Activated naive CD8-positive, alpha-beta T cell treated with anti-CD3 and anti-CD28 coated beads for 36 hours (primary cell): ENCODE measurements at regions not wholly inside any gene's neighbourhood (a gene's known extent, or its start where the extent isn't known, plus 50 kb on each side); places are given as distances from the start of the nearest gene placed in this dataset.

Experiments
- DNase-seq: peaks from one replicate; pipeline ENCODE4 v3.0.0; 2021
- H3K27ac Mint-ChIP-seq: one replicate; pipeline ENCODE4 v1.8.0; 2022; ENCODE audit warnings: mild to moderate bottlenecking, moderate library complexity, mixed read lengths
- H3K27me3 Mint-ChIP-seq: one replicate; pipeline ENCODE4 v1.8.0; 2022; ENCODE audit warnings: mild to moderate bottlenecking, mixed read lengths
- H3K36me3 Mint-ChIP-seq: one replicate; pipeline ENCODE4 v1.8.0; 2021; ENCODE audit warnings: mild to moderate bottlenecking, mixed read lengths
- H3K4me1 Mint-ChIP-seq: one replicate; pipeline ENCODE4 v1.8.0; 2021; ENCODE audit warnings: mixed read lengths
- H3K4me3 Mint-ChIP-seq: one replicate; pipeline ENCODE4 v1.8.0; 2022; ENCODE audit warnings: mild to moderate bottlenecking, moderate library complexity, mixed read lengths
- H3K9me3 Mint-ChIP-seq: one replicate; pipeline ENCODE4 v1.8.0; 2022; ENCODE audit warnings: mixed read lengths

DNA sequence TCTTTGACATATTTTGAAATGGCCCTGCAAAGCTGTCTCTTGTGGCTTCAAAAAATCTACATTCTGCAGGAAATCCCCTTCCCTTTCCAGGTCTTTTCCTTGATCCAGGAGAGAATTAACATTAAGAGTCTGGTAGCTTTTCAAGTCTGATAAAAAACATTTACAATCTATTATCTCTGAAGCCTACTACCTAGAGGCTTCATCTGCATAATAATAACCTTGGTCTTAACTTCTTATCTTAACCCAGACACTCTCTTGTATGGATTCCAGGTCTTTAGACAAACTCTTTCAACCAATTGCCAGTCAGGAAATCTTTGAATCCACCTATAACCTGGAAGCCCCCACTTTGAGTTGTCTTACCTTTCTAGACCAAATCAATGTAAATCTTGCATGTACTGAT is 179.3 kb upstream of the ZC3H15 start:
- H3K36me3 Mint-ChIP-seq, result peaks cover 20% of the 10 kb centered on the region
- H3K27me3 Mint-ChIP-seq, result no peaks in the 10 kb centered on the region

DNA sequence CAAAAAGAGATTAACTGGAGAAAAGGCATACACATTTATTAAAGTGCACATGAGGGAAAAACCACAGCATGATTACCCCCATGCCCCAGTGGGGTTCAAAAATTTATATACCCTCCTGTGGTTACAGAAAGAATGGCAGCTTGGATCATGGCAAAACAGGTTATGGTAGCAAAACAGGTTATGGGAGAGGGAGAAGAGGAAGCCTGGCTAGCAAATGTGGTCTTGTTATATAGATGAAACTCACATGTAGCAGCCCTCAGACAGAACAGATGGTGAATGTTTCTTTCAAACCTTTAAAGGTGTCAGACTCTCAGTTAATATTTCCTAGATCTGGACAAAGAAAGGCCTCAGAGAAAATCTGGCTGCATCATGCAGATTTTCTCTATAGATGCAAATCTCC is 178.2 kb upstream of the ZC3H15 start:
- Mint-ChIP-seq H3K27ac (no peak overlapping the region), H3K4me1 (peaks cover 2% of the 10 kb centered on the region), H3K9me3 (peaks cover 10% of the 10 kb centered on the region), H3K27me3 (no peaks in the 10 kb centered on the region), H3K36me3 (peaks cover 30% of the 10 kb centered on the region), H3K4me3 (no peak overlapping the region)
- no peak for DNase-seq

More for the DNA sequence above, 179.3 kb upstream of the ZC3H15 start:
- DNase-seq, result no peak
- Mint-ChIP-seq H3K27ac (no peak overlapping the region), H3K4me1 (peaks cover 2% of the 10 kb centered on the region), H3K9me3 (peaks cover 3% of the 10 kb centered on the region), H3K4me3 (no peak overlapping the region)

DNA sequence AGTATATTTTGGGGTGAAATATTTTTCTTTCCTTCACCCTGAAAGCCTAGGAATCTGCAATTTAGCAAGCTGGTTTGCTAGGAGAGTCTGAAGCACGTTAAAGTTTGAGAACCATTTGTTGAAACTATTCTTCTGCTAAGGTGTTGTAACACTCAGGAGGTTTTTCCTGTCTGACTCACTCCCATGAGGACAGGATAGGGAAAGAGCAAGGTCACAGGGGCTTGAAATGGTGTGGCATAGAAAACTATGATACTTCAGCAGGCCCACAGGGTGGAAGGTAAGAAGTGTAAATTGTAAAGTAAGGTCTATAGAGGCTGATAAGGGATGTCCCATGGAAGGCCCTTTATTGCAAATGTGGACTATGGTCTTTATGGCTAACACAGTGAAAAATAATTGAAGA is 177.7 kb upstream of the ZC3H15 start:
- H3K27me3 Mint-ChIP-seq, result no peaks in the 10 kb centered on the region
- no peak for DNase-seq
- H3K4me1 Mint-ChIP-seq, result peaks cover 2% of the 10 kb centered on the region
- peaks cover 31% of the 10 kb centered on the region for H3K36me3 Mint-ChIP-seq
- no peak overlapping the region for H3K4me3 Mint-ChIP-seq
- H3K27ac Mint-ChIP-seq, result no peak overlapping the region
- peaks cover 11% of the 10 kb centered on the region for H3K9me3 Mint-ChIP-seq

DNA sequence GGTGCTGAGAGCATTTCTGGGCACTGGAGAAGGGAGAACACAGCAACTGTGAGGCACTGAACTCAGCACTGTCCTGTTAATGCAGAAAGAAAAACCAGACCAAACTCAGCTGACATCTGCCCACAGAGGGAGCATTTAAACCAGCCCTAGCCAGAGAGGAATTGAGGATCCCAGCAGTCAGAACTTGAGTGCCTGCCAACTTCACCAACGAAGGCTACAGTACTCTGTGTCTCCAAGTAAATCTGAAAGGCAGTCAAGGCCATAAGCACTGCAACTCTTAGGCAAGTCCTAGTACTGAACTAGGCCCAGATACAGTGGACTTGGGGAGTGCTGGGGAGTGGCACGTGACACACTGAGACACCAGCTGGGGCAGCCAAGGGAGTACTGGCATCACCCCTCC is 176.2 kb upstream of the ZC3H15 start:
- Mint-ChIP-seq H3K9me3 (peaks cover 16% of the 10 kb centered on the region), H3K36me3 (peaks cover 43% of the 10 kb centered on the region), H3K4me1 (peaks cover 2% of the 10 kb centered on the region), H3K4me3 (no peak overlapping the region), H3K27me3 (no peaks in the 10 kb centered on the region), H3K27ac (no peak overlapping the region)
- DNase-seq, result no peak

DNA sequence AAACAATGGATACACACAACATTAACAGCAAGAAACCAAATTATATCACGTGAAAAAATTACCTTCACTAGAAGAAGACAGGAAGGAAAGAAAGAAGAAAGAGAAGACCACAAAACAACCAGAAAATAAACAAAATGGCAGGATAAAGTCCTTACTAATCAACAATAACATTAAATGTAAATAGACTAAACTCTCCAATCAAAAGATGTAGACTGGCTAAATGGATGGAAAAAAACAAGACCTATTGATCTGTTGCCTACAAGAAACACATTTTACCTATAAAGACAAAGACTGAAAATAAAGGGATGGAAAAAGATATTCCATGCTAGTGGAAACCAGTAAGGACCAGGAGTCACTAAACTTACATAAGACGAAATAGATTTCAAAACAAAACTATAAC is 167.0 kb upstream of the ZC3H15 start:
- no peaks in the 10 kb centered on the region for H3K27me3 Mint-ChIP-seq
- no peak overlapping the region for H3K4me3 Mint-ChIP-seq
- DNase-seq, result no peak
- H3K4me1 Mint-ChIP-seq, result no peaks in the 10 kb centered on the region
- H3K36me3 Mint-ChIP-seq, result peaks cover 63% of the 10 kb centered on the region
- peaks cover 43% of the 10 kb centered on the region for H3K9me3 Mint-ChIP-seq
- no peak overlapping the region for H3K27ac Mint-ChIP-seq

DNA sequence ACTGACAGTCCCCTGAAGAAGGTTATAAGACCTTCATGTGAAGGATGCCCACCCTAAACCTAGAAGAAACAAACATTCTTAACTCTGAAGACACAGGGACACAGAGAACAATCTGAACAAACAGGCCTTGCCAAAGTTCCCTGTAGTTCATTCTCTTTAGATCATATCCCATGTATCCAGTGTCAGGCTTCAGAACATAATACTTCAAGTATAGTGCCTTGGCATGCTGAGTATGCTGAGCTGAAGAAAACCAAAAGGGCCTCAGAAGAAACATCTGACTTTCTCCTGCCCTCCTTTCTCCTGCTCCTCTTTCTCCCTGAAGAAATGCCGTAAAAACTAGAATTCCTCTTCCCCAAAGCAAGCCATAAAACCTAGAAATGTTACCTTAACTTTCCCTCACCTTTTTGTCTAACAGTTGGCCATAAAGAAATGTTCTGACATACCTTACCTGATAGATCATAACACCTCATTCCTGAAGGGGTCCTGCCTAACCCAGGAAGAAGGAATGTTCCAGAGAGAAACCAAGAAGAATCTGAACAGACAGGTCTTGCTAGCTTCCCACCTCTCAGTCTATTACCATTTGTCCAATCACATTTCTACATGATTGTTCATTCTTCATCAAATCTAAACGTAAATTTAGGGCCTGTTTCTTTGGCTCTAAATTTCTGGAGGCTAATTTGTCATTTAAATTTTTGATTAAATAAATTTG is 160.1 kb upstream of the ZC3H15 start:
- no peak for DNase-seq
- no peaks in the 10 kb centered on the region for H3K27me3 Mint-ChIP-seq
- no peaks in the 10 kb centered on the region for H3K4me1 Mint-ChIP-seq
- peaks cover 27% of the 10 kb centered on the region for H3K36me3 Mint-ChIP-seq
- peaks cover 23% of the 10 kb centered on the region for H3K9me3 Mint-ChIP-seq
- H3K27ac Mint-ChIP-seq, result no peak overlapping the region
- H3K4me3 Mint-ChIP-seq, result no peak overlapping the region

DNA sequence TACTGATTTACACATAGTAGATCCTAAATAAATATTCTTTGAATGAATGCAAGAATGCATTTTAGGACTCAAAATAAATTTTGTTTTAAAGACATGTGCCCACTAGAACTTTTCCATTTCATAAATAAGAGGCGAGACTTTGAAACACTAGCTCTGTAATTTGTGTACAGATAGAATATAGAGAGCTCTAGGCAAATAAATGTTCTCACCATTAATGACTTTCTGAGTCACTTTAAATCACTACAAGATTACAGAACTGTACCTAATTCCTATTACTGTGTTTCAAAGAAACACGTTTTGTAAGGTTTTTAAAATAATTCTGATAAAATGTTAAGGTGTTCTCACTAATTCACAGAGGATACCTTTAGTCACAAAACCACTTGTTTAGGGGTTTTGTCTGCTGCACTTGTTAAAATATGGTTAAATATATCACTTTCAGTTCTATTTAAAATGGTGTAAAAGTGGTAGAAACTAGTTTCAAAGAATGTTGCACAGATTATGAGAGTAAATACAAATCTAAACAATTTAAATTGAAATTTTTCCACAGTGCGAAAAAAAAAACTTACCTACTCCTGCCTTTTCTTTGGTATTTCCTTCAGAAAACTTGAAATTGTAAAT is 158.7 kb upstream of the ZC3H15 start:
- Mint-ChIP-seq H3K27me3 (no peaks in the 10 kb centered on the region), H3K4me3 (no peak overlapping the region)

DNA sequence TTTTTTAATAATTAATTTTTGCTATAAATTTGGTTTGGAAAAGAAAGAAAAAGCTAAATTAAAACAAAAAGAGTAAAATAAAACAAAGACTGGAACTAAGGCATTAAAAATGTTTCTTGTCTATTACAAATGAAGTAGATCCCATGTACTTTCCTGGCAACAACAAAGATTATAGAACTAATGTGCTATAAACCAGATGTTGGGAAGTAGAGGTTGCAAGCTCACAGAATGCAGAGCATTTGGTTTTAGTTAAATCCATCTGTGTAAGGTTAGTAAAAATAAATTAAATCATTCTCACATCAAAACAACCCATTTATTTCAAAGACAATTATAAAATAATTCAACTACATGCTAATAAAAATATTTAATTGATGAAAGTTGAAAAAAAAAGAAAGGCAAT is 157.2 kb upstream of the ZC3H15 start:
- Mint-ChIP-seq H3K9me3 (peaks cover 10% of the 10 kb centered on the region), H3K4me1 (no peaks in the 10 kb centered on the region), H3K27ac (no peak overlapping the region), H3K4me3 (no peak overlapping the region), H3K27me3 (no peaks in the 10 kb centered on the region), H3K36me3 (peaks cover 15% of the 10 kb centered on the region)
- DNase-seq, result no peak

More for the DNA sequence above, 158.7 kb upstream of the ZC3H15 start:
- no peaks in the 10 kb centered on the region for H3K4me1 Mint-ChIP-seq
- no peak for DNase-seq
- H3K9me3 Mint-ChIP-seq, result peaks cover 17% of the 10 kb centered on the region
- no peak overlapping the region for H3K27ac Mint-ChIP-seq
- peaks cover 19% of the 10 kb centered on the region for H3K36me3 Mint-ChIP-seq

DNA sequence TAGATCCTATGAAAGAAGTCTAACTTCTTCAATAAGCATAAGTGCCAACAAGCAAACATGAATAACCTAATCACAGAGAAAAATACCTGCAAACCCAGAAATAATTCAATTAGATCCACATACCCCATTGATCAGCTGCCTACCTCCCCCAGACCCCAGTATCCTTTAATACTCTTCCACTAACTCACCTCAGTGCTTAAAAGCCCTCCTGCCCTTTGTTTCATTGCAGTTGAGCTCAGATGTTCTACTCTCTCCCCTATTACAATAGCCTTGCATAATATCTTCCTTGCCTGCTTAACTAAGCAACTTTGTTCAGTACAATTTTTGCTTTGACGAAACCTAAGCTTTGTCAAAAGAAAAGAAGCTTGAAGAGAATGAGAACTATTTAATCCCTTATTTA is 156.0 kb upstream of the ZC3H15 start:
- Mint-ChIP-seq H3K36me3 (peaks cover 12% of the 10 kb centered on the region), H3K9me3 (peaks cover 13% of the 10 kb centered on the region), H3K4me3 (no peak overlapping the region), H3K4me1 (no peaks in the 10 kb centered on the region), H3K27ac (no peak overlapping the region), H3K27me3 (no peaks in the 10 kb centered on the region)
- DNase-seq, result no peak

DNA sequence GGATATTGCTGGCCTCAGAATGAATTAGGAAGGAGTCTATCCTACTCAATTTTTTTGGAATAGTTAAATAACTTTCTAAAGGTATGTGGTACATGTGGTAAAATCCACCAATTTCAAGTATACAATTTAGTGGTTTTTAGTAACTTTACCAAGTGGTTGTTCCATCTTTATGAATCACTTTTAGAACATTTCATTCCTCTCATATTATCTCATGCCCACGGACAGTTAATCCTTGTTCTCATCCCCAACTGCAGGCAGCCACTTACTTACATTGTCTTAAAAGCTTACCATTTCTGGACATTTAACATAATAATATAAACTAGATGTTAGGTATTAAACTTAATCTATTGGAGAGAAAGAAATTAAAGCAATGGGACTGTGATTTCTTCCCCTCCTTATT is 146.3 kb upstream of the ZC3H15 start:
- Mint-ChIP-seq H3K4me1 (no peaks in the 10 kb centered on the region), H3K36me3 (peaks cover 32% of the 10 kb centered on the region), H3K9me3 (peaks cover 16% of the 10 kb centered on the region), H3K27ac (no peak overlapping the region), H3K4me3 (no peak overlapping the region), H3K27me3 (no peaks in the 10 kb centered on the region)
- no peak for DNase-seq

DNA sequence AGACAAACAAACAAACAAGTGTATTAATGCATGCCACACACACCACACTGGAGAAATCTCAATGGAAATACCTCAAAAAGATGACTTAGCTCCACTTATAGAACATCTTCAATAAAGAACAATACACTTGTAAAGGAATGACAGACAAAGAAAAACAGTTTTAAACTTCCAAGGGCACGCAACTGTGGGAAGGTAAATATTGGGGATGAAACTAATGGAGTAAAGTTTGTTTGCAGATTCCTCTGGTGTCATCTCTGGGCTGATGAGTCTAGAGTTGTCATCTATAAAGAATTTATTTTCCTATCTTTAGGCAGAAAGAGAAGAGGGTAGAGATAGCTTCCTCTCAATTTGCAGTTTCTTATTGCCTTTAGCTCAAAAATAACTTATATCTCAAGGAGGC is 144.0 kb upstream of the ZC3H15 start:
- H3K27ac Mint-ChIP-seq, result no peak overlapping the region
- H3K4me3 Mint-ChIP-seq, result no peak overlapping the region
- H3K36me3 Mint-ChIP-seq, result peaks cover 40% of the 10 kb centered on the region
- no peak for DNase-seq
- H3K4me1 Mint-ChIP-seq, result no peaks in the 10 kb centered on the region
- no peaks in the 10 kb centered on the region for H3K27me3 Mint-ChIP-seq
- peaks cover 13% of the 10 kb centered on the region for H3K9me3 Mint-ChIP-seq

DNA sequence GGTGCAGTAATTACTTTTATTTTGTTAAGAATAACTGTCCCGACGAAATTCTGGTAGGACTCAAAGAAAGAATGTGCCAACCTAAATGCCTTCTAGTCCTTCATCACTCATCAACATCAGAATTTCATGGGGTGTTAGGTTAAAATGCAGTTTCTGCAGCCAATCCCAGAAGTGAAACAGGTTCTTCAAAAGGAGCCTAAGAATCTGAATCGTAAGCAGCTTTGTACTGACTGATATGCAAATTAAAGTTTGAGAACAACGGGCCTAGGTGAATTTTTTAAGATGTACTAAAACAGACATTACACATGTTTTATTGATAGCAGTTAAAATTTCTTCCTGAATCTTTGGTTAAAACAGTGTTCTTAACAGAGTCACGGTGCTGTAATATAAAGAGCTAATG is 140.3 kb upstream of the ZC3H15 start:
- DNase-seq, result no peak
- Mint-ChIP-seq H3K9me3 (peaks cover 5% of the 10 kb centered on the region), H3K36me3 (peaks cover 26% of the 10 kb centered on the region), H3K4me1 (no peaks in the 10 kb centered on the region), H3K27ac (no peak overlapping the region), H3K27me3 (no peaks in the 10 kb centered on the region), H3K4me3 (no peak overlapping the region)

DNA sequence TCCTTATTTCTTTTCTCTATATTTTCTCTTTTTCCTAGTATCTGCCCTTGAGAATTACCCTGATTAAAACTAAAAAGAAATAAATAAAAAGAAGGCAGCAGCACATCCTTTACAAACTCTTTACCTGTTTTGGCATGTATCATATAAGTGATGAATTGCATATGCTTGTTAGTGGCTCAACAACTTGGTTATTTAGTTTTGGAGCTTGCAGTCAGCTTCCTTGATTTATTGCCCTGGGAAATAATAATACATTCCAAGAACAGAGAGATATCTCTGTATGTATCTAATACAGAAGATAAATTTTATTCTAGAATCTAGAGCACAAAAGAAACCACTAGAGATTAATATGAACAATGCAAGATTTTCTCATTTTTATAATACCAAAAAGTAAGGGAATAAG is 139.8 kb upstream of the ZC3H15 start:
- peaks cover 26% of the 10 kb centered on the region for H3K36me3 Mint-ChIP-seq
- no peak for DNase-seq
- H3K4me3 Mint-ChIP-seq, result no peak overlapping the region

DNA sequence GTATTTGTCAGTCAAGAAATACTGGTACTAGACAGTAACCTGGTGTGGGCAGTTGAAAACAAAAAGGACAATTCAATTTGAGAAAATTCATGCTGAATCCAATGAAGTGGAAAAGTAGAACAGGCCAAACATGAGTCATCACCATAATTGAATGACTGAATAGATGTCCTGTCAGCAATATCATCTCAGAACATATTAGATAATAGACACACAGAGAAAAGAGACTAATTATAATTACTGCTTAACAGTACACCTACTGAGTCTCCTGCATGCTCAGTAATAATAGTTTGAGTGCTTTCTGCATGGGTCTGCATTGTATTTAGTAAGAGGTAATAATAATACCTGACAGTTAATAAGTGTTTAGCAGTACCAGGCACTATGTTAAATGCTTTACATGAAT is 138.6 kb upstream of the ZC3H15 start:
- no peak overlapping the region for H3K4me3 Mint-ChIP-seq
- peaks cover 7% of the 10 kb centered on the region for H3K9me3 Mint-ChIP-seq
- no peaks in the 10 kb centered on the region for H3K27me3 Mint-ChIP-seq
- H3K36me3 Mint-ChIP-seq, result peaks cover 19% of the 10 kb centered on the region
- H3K4me1 Mint-ChIP-seq, result no peaks in the 10 kb centered on the region
- no peak overlapping the region for H3K27ac Mint-ChIP-seq
- no peak for DNase-seq

More for the DNA sequence above, 139.8 kb upstream of the ZC3H15 start:
- Mint-ChIP-seq H3K9me3 (peaks cover 5% of the 10 kb centered on the region), H3K27me3 (no peaks in the 10 kb centered on the region), H3K4me1 (no peaks in the 10 kb centered on the region), H3K27ac (no peak overlapping the region)

DNA sequence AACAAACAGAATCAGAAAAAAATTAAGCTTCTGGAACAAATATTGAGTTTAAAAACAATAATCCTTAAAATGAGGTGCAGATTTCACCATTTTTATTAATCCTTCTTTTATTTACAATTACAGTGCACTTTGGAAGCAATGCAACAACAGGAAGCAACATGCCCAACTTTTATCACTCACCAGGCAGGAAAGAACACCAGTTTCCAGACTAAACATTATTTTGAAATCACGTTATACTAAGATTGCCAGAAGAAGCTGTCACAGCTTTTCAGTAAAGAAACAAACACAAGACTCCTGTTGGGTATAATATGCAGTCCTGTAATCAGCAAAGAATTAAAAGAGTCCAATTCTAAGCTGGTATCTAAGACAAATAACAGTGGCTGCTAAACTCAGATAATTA is 137.9 kb upstream of the ZC3H15 start:
- Mint-ChIP-seq H3K27ac (no peak overlapping the region), H3K4me1 (no peaks in the 10 kb centered on the region), H3K27me3 (no peaks in the 10 kb centered on the region), H3K9me3 (peaks cover 12% of the 10 kb centered on the region), H3K4me3 (no peak overlapping the region), H3K36me3 (peaks cover 24% of the 10 kb centered on the region)
- no peak for DNase-seq

DNA sequence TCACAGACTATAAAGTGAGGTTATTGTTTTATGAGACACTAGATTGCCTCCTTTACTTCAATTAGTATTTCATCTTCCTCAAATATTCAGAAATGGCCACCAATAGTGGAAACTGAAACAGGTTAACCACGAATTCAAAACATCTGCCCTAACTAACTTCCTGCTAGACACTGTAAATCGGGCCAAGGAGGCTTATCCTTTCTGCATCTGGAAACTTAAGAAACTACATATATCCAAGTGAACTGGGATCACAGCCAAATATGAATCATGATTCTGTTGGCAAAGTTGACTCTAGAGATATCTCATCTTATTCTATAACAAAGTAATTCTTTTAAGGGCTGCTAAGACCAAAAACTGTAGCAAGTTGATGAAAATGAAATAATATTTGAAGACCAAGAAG is 136.6 kb upstream of the ZC3H15 start:
- Mint-ChIP-seq H3K9me3 (peaks cover 20% of the 10 kb centered on the region), H3K36me3 (peaks cover 28% of the 10 kb centered on the region), H3K27me3 (no peaks in the 10 kb centered on the region), H3K4me1 (no peaks in the 10 kb centered on the region), H3K27ac (no peak overlapping the region), H3K4me3 (no peak overlapping the region)
- no peak for DNase-seq
